HepG2 (cell line): ENCODE measurements at regions not wholly inside any gene's neighbourhood (a gene's known extent, or its start where the extent isn't known, plus 50 kb on each side); places are given as distances from the start of the nearest gene placed in this dataset.

Experiments used
- ATAC-seq: fragments of 200-7000 bp; cut with Tn5 transposase; 3 replicates; pipeline ENCODE4 v1.9.1; 2020; ENCODE audit warnings: mild to moderate bottlenecking, moderate library complexity
- BruUV-seq: library from RNA; stranded (reverse); fragments of 400-500 nt; replicated peaks from 2 replicates; lab custom pipeline; 2021; lab: Mats Ljungman, UMichigan
- CTCF ChIA-PET: fragments of 300-600 bp; formaldehyde crosslinking; extraction: SDS; loops from one replicate; lab custom pipeline; 2021; ENCODE audit warnings: low total read pairs, inconsistent platforms, low intra/inter-chr PET ratio; lab: Yijun Ruan, JAX
- POLR2A ChIA-PET: fragments of 350-600 bp; sonication (Branson Sonifier 250); formaldehyde crosslinking; loops from one replicate; lab custom pipeline; 2020; ENCODE audit warnings: antibody characterized with exemption, inconsistent platforms; lab: Yijun Ruan, JAX
- DNase-seq: peaks from one replicate; pipeline ENCODE4 v3.0.0-alpha.2; 2015; ENCODE audit warnings: low spot score
- FAIRE-seq: peaks from 3 replicates; lab custom pipeline; 2011; peaks lifted over from hg19 to GRCh38; lab: Jason Lieb, UNC
- H2AFZ ChIP-seq: one replicate; pipeline ENCODE4 v1.6.1; 2011; ENCODE audit warnings: low read length, inconsistent platforms
- H3K27ac ChIP-seq: fragments of 300-600 bp; 3 replicates; pipeline ENCODE4 v1.8.0; 2011; ENCODE audit warnings: mixed run types, mild to moderate bottlenecking, mixed read lengths, low read length, inconsistent platforms; ENCODE audit not compliant: insufficient read depth; ENCODE audit errors: extremely low read length
- H3K27me3 ChIP-seq, 2 experiments: fragments of 200-600 bp in 1 of 2; 2 replicates in 1 of 2; 3 replicates in 1 of 2; pipeline versions ENCODE4 v1.6.0 to v1.8.0; 2011; ENCODE audit warnings: low read length in 2 of 2, mild to moderate bottlenecking in 2 of 2, moderate library complexity in 2 of 2, inconsistent platforms in 1 of 2; ENCODE audit not compliant: insufficient read depth in 2 of 2, control insufficient read depth in 1 of 2
- H3K36me3 ChIP-seq, 2 experiments: fragments of 200-600 bp in 1 of 2; replicated peaks in 1 of 2; 2 replicates in 1 of 2; 3 replicates in 1 of 2; pipeline versions ENCODE4 v1.5.1 to v1.8.0; 2011; ENCODE audit warnings: low read length in 2 of 2, inconsistent platforms in 1 of 2; ENCODE audit not compliant: insufficient read depth in 2 of 2, control insufficient read depth in 1 of 2
- H3K4me1 ChIP-seq: 2 replicates; pipeline ENCODE4 v1.5.1; 2012; ENCODE audit warnings: low read length, inconsistent platforms; ENCODE audit not compliant: insufficient read depth
- H3K4me2 ChIP-seq: 2 replicates; pipeline ENCODE4 v1.6.0; 2011; ENCODE audit warnings: low read depth, low read length, inconsistent platforms
- H3K4me3 ChIP-seq, 3 experiments: fragments of 200-600 bp in 1 of 3; sonication (generic), shearing (Covaris generic) in 1 of 3; replicated peaks in 1 of 3; 2 replicates each; pipeline ENCODE4 v1.5.1; 2011 to 2016; ENCODE audit warnings: low read length in 3 of 3, inconsistent platforms in 2 of 3, low read depth in 2 of 3, mild to moderate bottlenecking in 2 of 3, control low read depth in 1 of 3, mixed read lengths in 1 of 3; ENCODE audit not compliant: insufficient read depth in 1 of 3
- H3K79me2 ChIP-seq: one replicate; pipeline ENCODE4 v1.6.1; 2011; ENCODE audit warnings: low read length, inconsistent platforms; ENCODE audit not compliant: insufficient read depth
- H3K9ac ChIP-seq: 2 replicates; pipeline ENCODE4 v1.6.0; 2011; ENCODE audit warnings: mild to moderate bottlenecking, low read depth, low read length, inconsistent platforms; ENCODE audit not compliant: insufficient read depth
- H3K9me3 ChIP-seq: 2 replicates; pipeline ENCODE4 v1.5.1; 2012; ENCODE audit warnings: mild to moderate bottlenecking, low read length
- H4K20me1 ChIP-seq: 2 replicates; pipeline ENCODE4 v1.6.0; 2011; ENCODE audit warnings: inconsistent platforms, mild to moderate bottlenecking, low read length, moderate library complexity; ENCODE audit not compliant: insufficient read depth
- ZNF180 ChIP-seq: sonication (generic); formaldehyde crosslinking; IDR thresholded peaks from 2 replicates; pipeline ENCODE4 v1.4.0; 2020; ENCODE audit warnings: low read depth, missing genetic modification reagents, borderline replicate concordance
- ZNF468 ChIP-seq: sonication (generic); formaldehyde crosslinking; IDR thresholded peaks from 2 replicates; pipeline ENCODE4 v1.8.0; 2022; ENCODE audit warnings: mild to moderate bottlenecking, moderate library complexity, missing genetic modification reagents
- ZNF605 ChIP-seq: sonication (generic); formaldehyde crosslinking; IDR thresholded peaks from 2 replicates; pipeline ENCODE4 v1.8.0; 2022; ENCODE audit warnings: mild to moderate bottlenecking, missing genetic modification reagents
- WGBS: methylation state at CpG from one replicate; pipeline ENCODE4 v1.1.6; 2017; ENCODE audit warnings: low lambda C conversion rate; 5-methylcytosine and 5-hydroxymethylcytosine counted together
- in situ Hi-C: cut with HindIII; loops from 2 replicates; pipeline ENCODE4 v1.10.0; 2017; ENCODE audit warnings: low pct_unique_long_range_greater_than_20kb; ENCODE audit not compliant: extremely low pct_ligation_motif_present
- intact Hi-C: fragments of 100-400 bp; cut with micrococcal nuclease; formaldehyde crosslinking; loops from one replicate; pipeline ENCODE4 v1.10.0; 2022; ENCODE audit not compliant: unreplicated experiment

DNA sequence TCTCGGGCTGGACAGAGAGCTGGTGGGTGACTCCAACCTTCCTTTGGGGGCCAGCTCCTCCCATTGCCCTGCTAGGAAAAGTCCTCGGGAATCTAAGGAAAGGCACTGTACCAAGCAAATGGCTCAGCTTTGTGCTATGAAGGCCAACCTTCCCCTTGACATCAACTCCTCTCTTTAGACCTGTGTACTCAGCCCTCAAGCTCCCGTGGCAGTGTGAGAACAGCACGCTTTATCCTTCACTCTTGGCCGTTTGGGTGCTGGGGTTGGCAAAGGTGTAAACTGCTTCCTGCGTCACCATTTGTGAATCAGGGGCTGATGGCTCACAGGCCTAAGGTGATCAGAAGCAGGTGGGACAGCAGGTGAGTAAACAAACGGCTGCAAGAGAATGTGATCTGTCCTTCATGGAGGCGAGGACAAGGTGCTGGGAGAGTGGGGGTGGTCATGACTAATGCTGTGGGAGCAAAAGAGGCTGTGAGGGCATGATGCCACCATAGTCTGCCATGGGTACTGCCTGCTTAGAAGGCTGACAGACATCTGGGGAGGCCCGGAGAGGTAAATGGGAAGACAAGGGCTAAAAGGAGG is 165.2 kb upstream of the TPM1 start:
- DNase-seq (no peak), ATAC-seq (no peak), FAIRE-seq (no peak)
- no peak overlapping the region for H2AFZ ChIP-seq
- BruUV-seq, result no TSS peak
- no peak for TF ChIP-seq ZNF180 (CRISPR knock-in tag)
- 0 out of 2 replicates have a peak, but pooled peaks have one; percentile 23 for TF ChIP-seq ZNF605 (CRISPR knock-in tag)
- H3K36me3 ChIP-seq, result no peaks in the 10 kb centered on the region
- no peaks in the 10 kb centered on the region for H3K79me2 ChIP-seq
- ChIA-PET CTCF (no interaction called here), POLR2A (no interaction called here)
- in situ Hi-C loops, result no loop called here
- H3K27ac ChIP-seq, result no peak overlapping the region
- no peaks in the 10 kb centered on the region for H3K9me3 ChIP-seq
- intact Hi-C loops, result no loop called here
- no peak overlapping the region for H3K4me2 ChIP-seq
- H3K27me3 ChIP-seq, result no peaks in the 10 kb centered on the region
- H3K4me3 ChIP-seq, result no peak overlapping the region
- no peak overlapping the region for H3K9ac ChIP-seq
- WGBS, result 89% methylated on average over 9 of the region's 9 CpGs
- H3K4me1 ChIP-seq, result peaks cover 27% of the 10 kb centered on the region
- no peaks in the 10 kb centered on the region for H4K20me1 ChIP-seq

DNA sequence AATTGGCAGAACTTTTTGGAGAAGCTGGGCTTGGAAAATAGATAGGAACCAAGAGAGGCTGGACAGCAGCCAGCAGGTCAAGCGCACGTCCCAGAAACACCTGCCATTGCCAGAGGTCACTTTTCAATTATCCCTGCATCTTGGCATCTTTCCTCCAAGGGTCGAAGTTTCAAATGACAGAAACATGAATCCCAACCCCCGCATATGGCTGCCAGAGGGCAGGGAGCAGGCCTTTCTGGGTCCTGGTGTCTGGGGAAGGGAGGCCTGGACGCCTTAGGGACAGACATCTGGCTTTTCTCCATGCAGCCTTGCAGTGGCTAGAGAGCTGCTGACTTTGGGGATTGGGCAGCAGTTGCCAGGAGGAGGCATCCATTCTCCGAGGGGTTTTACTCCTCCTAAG is 164.5 kb upstream of the TPM1 start:
- 98% methylated on average over 5 of the region's 6 CpGs for WGBS
- FAIRE-seq (no peak), DNase-seq (no peak), ATAC-seq (no peak)
- H3K9me3 ChIP-seq, result no peaks in the 10 kb centered on the region
- H4K20me1 ChIP-seq, result no peaks in the 10 kb centered on the region
- no peaks in the 10 kb centered on the region for H3K27me3 ChIP-seq
- H2AFZ ChIP-seq, result no peak overlapping the region
- no peak overlapping the region for H3K4me2 ChIP-seq
- POLR2A ChIA-PET, result no interaction called here
- in situ Hi-C loops (no loop called here), intact Hi-C loops (no loop called here)
- no peak overlapping the region for H3K9ac ChIP-seq
- peaks cover 30% of the 10 kb centered on the region for H3K4me1 ChIP-seq
- H3K27ac ChIP-seq, result no peak overlapping the region
- BruUV-seq, result no TSS peak
- H3K36me3 ChIP-seq, result no peaks in the 10 kb centered on the region
- CTCF ChIA-PET, result no interaction called here
- TF ChIP-seq ZNF468 (CRISPR knock-in tag), result no peak
- no peak overlapping the region for H3K4me3 ChIP-seq
- no peaks in the 10 kb centered on the region for H3K79me2 ChIP-seq
